H1 (cell line): ENCODE measurements at regions not wholly inside any gene's neighbourhood (a gene's known extent, or its start where the extent isn't known, plus 50 kb on each side); places are given as distances from the start of the nearest gene placed in this dataset.

Experiments
- CTCF ChIA-PET: fragments of 300-600 bp; sonication (Branson Sonifier 250); formaldehyde crosslinking; loops from one replicate; lab custom pipeline; 2021; ENCODE audit not compliant: partially characterized antibody; lab: Charles Lee
- POLR2A ChIA-PET: fragments of 300-600 bp; sonication (Branson Sonifier 250); formaldehyde crosslinking; loops from one replicate; lab custom pipeline; 2021; ENCODE audit warnings: inconsistent platforms; ENCODE audit not compliant: partially characterized antibody; lab: Charles Lee
- DNase-seq, 2 experiments: peaks; one replicate each; pipeline versions ENCODE4 v3.0.0 to v3.0.0-alpha.2; 2010 to 2022; ENCODE audit warnings: low spot score in 2 of 2, low read depth in 1 of 2, mixed read lengths in 1 of 2
- FAIRE-seq: peaks from 2 replicates; lab custom pipeline; 2011; peaks lifted over from hg19 to GRCh38; lab: Jason Lieb, UNC
- H2AFZ ChIP-seq: 2 replicates; pipeline ENCODE4 v1.8.1; 2012; ENCODE audit warnings: low read length, inconsistent platforms
- H2AK5ac ChIP-seq: 2 replicates; pipeline ENCODE4 v1.6.1; 2013; ENCODE audit warnings: low read depth, low read length
- H2BK120ac ChIP-seq: replicated peaks from 2 replicates; pipeline ENCODE3; 2013; ENCODE audit warnings: low read depth, low read length, inconsistent platforms
- H2BK12ac ChIP-seq: 2 replicates; pipeline ENCODE4 v1.6.1; 2013; ENCODE audit warnings: low read depth, low read length
- H2BK15ac ChIP-seq: 2 replicates; pipeline ENCODE4 v1.6.1; 2013; ENCODE audit warnings: low read length
- H2BK20ac ChIP-seq: 2 replicates; pipeline ENCODE4 v1.6.1; 2013; ENCODE audit warnings: low read length
- H2BK5ac ChIP-seq: 2 replicates; pipeline ENCODE4 v1.6.1; 2013; ENCODE audit warnings: low read depth, low read length
- H3K14ac ChIP-seq: 2 replicates; pipeline ENCODE4 v1.6.1; 2013; ENCODE audit warnings: inconsistent platforms; ENCODE audit not compliant: insufficient read length
- H3K18ac ChIP-seq: 2 replicates; pipeline ENCODE4 v1.6.1; 2013; ENCODE audit warnings: low read length; ENCODE audit errors: extremely low read depth
- H3K23ac ChIP-seq: 2 replicates; pipeline ENCODE4 v1.6.1; 2013; ENCODE audit warnings: inconsistent platforms; ENCODE audit not compliant: insufficient read length
- H3K23me2 ChIP-seq: 2 replicates; pipeline ENCODE4 v1.6.1; 2013; ENCODE audit warnings: low read depth, low read length
- H3K27ac ChIP-seq: 2 replicates; pipeline ENCODE4 v1.6.1; 2011; ENCODE audit warnings: low read depth, low read length, inconsistent platforms
- H3K27me3 ChIP-seq, 4 experiments: replicated peaks in 1 of 4; 1 replicate in 1 of 4; 2 replicates in 3 of 4; pipeline versions ENCODE4 v1.6.1 to v1.8.1; 2011 to 2013; ENCODE audit warnings: low read length in 3 of 4, mild to moderate bottlenecking in 3 of 4, inconsistent platforms in 2 of 4, mixed read lengths in 2 of 4, moderate library complexity in 1 of 4; ENCODE audit not compliant: control insufficient read depth in 3 of 4, insufficient read depth in 3 of 4; ENCODE audit errors: extremely low read depth in 1 of 4
- H3K36me3 ChIP-seq, 4 experiments: 2 replicates each; pipeline versions ENCODE4 v1.6.1 to v1.8.1; 2011 to 2013; ENCODE audit warnings: mild to moderate bottlenecking in 4 of 4, low read length in 3 of 4, moderate library complexity in 2 of 4, control low read depth in 1 of 4, inconsistent platforms in 1 of 4; ENCODE audit not compliant: insufficient read depth in 4 of 4, control insufficient read depth in 2 of 4
- H3K4ac ChIP-seq: replicated peaks from 2 replicates; pipeline ENCODE3; 2013; ENCODE audit warnings: low read length, low read depth, mixed read lengths, inconsistent platforms; ENCODE audit not compliant: insufficient read length
- H3K4me1 ChIP-seq, 4 experiments: replicated peaks in 1 of 4; 1 replicate in 1 of 4; 2 replicates in 3 of 4; pipeline versions ENCODE4 v1.6.1 to v1.8.1; 2011 to 2013; ENCODE audit warnings: low read length in 3 of 4, inconsistent platforms in 2 of 4, mixed read lengths in 1 of 4; ENCODE audit not compliant: insufficient read depth in 4 of 4, control insufficient read depth in 3 of 4
- H3K4me2 ChIP-seq, 2 experiments: 2 replicates each; pipeline versions ENCODE4 v1.6.1 to v1.8.1; 2011 to 2013; ENCODE audit warnings: low read depth in 2 of 2, low read length in 2 of 2, control low read depth in 1 of 2, inconsistent platforms in 1 of 2, mild to moderate bottlenecking in 1 of 2; ENCODE audit not compliant: insufficient read depth in 1 of 2
- H3K4me3 ChIP-seq, 4 experiments: fragments of 200-600, 300-600 bp in 1 of 4; sonication (generic), shearing (Covaris generic), sonication (Bioruptor Twin) in 1 of 4; 2 replicates each; pipeline versions ENCODE4 v1.5.1 to v1.8.1; 2011 to 2016; ENCODE audit warnings: low read length in 4 of 4, low read depth in 3 of 4, control low read depth in 2 of 4, inconsistent platforms in 2 of 4, mild to moderate bottlenecking in 2 of 4, mixed read lengths in 1 of 4, moderate library complexity in 1 of 4; ENCODE audit not compliant: insufficient read depth in 2 of 4; ENCODE audit errors: extremely low read depth in 1 of 4
- H3K56ac ChIP-seq: replicated peaks from 2 replicates; pipeline ENCODE3; 2013; ENCODE audit warnings: low read depth, mild to moderate bottlenecking, mixed read lengths, low read length, inconsistent platforms; ENCODE audit not compliant: insufficient read length
- H3K79me1 ChIP-seq: 2 replicates; pipeline ENCODE4 v1.6.1; 2013; ENCODE audit warnings: low read depth, low read length, control low read depth
- H3K79me2 ChIP-seq, 2 experiments: 2 replicates each; pipeline versions ENCODE4 v1.6.1 to v1.8.1; 2012 to 2013; ENCODE audit warnings: low read length in 2 of 2, mild to moderate bottlenecking in 2 of 2, inconsistent platforms in 1 of 2; ENCODE audit not compliant: insufficient read depth in 2 of 2, control insufficient read depth in 1 of 2
- H3K9ac ChIP-seq, 4 experiments: replicated peaks in 1 of 4; 1 replicate in 1 of 4; 2 replicates in 3 of 4; pipeline versions ENCODE4 v1.6.1 to v1.8.1; 2011 to 2013; ENCODE audit warnings: low read depth in 3 of 4, low read length in 3 of 4, control low read depth in 2 of 4, mild to moderate bottlenecking in 2 of 4, moderate library complexity in 2 of 4, inconsistent platforms in 1 of 4; ENCODE audit errors: extremely low read depth in 1 of 4
- H3K9me3 ChIP-seq, 2 experiments: 2 replicates each; pipeline versions ENCODE4 v1.6.1 to v1.8.1; 2012 to 2013; ENCODE audit warnings: mild to moderate bottlenecking in 2 of 2, moderate library complexity in 2 of 2, control low read depth in 1 of 2, inconsistent platforms in 1 of 2, low read depth in 1 of 2, low read length in 1 of 2, mixed read lengths in 1 of 2; ENCODE audit not compliant: insufficient read depth in 2 of 2
- H4K20me1 ChIP-seq, 2 experiments: replicated peaks in 1 of 2; 2 replicates each; pipeline versions ENCODE3 to v1.8.1; 2011 to 2013; ENCODE audit warnings: inconsistent platforms in 2 of 2, low read length in 2 of 2, mild to moderate bottlenecking in 1 of 2; ENCODE audit not compliant: insufficient read depth in 2 of 2, control insufficient read depth in 1 of 2
- H4K5ac ChIP-seq: 2 replicates; pipeline ENCODE4 v1.6.1; 2013; ENCODE audit warnings: low read length, low read depth, mixed read lengths, inconsistent platforms; ENCODE audit not compliant: insufficient read length
- H4K8ac ChIP-seq: 2 replicates; pipeline ENCODE4 v1.8.0; 2013; ENCODE audit warnings: mild to moderate bottlenecking, moderate library complexity, low read length, inconsistent platforms; ENCODE audit not compliant: insufficient read depth; ENCODE audit errors: extremely low read depth
- H4K91ac ChIP-seq: replicated peaks from 2 replicates; pipeline ENCODE3; 2013; ENCODE audit warnings: low read length, mixed read lengths, inconsistent platforms; ENCODE audit not compliant: insufficient read length
- RAD21 ChIP-seq, 2 experiments: IDR thresholded peaks in 1 of 2; conservative IDR thresholded peaks in 1 of 2; 2 replicates each; pipeline ENCODE4 v1.6.1; 2011; ENCODE audit warnings: low read depth in 2 of 2, low read length in 2 of 2, improper control_type of control experiment in 1 of 2, inconsistent platforms in 1 of 2, mild to moderate bottlenecking in 1 of 2, moderate library complexity in 1 of 2
- RBBP5 ChIP-seq: IDR thresholded peaks from 2 replicates; pipeline ENCODE4 v1.7.1; 2012; ENCODE audit warnings: low read depth, mild to moderate bottlenecking, inconsistent platforms, low read length, moderate library complexity, borderline replicate concordance
- WGBS, 2 experiments: shearing (Covaris generic) in 1 of 2; methylation state at CpG; one replicate each; pipeline versions ENCODE4 v1.1.6 to v1.1.7; 2013 to 2015; ENCODE audit warnings: low lambda C conversion rate in 2 of 2, mixed read lengths in 2 of 2, inconsistent platforms in 1 of 2, low coverage in 1 of 2, missing lambda C conversion rate in 1 of 2; ENCODE audit not compliant: insufficient replicate concordance in 2 of 2, insufficient coverage in 1 of 2, insufficient read length in 1 of 2; ENCODE audit errors: extremely low coverage in 1 of 2, missing lambda C conversion rate in 1 of 2; 5-methylcytosine and 5-hydroxymethylcytosine counted together

DNA sequence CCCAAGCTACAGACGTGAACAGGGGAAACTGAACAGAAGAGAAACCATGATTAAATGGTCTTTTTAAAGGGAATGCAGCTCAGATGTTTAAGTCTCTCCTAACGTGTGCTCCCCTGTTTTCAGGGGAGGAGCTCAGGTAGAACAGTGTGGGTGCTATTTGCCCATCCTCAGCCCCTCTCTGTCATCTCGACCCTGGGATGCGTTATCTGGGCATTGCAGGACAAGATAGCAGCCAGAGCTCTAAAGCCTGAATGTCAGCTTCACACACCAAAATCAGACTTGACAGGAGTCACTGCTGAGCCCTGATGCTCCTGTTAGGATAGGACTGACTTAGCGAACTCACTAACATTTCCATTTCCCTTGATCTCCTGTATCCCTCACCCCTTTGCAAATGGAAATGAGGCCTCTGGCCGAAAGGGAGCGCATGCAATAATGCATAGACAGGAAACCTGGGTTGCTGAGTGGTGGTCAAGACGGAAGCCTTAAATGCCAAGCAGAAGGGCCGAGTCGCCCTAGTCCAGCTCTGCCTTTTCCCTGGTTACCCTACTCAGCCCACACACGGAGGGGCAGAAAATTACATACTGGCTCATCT is 234.9 kb upstream of the TPM1 start:
- no peak overlapping the region for H2BK120ac ChIP-seq
- DNase-seq (no peak), FAIRE-seq (peak; percentile 60)
- no peak overlapping the region for H4K5ac ChIP-seq
- no peak overlapping the region for H3K27ac ChIP-seq
- H3K23ac ChIP-seq, result no peak overlapping the region
- H3K79me2 ChIP-seq, result no peaks in the 10 kb centered on the region
- peaks cover 0 to 4% (median 1%) of the 10 kb centered on the region in 4 experiments; a peak in 3 of 8 replicates for H3K36me3 ChIP-seq
- no peak overlapping the region for H2BK15ac ChIP-seq
- H3K23me2 ChIP-seq, result no peaks in the 10 kb centered on the region
- H4K20me1 ChIP-seq, result peaks cover 0 to 1% of the 10 kb centered on the region in 2 experiments
- H3K9me3 ChIP-seq, result no peaks in the 10 kb centered on the region
- TF ChIP-seq RBBP5 (no peak), RAD21 (IDR thresholded peaks at IDR 0.05 in 1 of 2, conservative IDR thresholded peaks at IDR 0.05 in 1 of 2; ENCODE audit: low read depth in 2 of 2, low read length in 2 of 2) (0 out of 4 replicates have a peak, but pooled peaks of 1 of the 2 experiments have one; percentile 4)
- peaks cover 0 to 10% (median 8%) of the 10 kb centered on the region in 4 experiments; a peak in 6 of 7 replicates for H3K4me1 ChIP-seq
- H3K56ac ChIP-seq, result no peak overlapping the region
- no peak overlapping the region for H2AK5ac ChIP-seq
- H3K79me1 ChIP-seq, result no peaks in the 10 kb centered on the region
- WGBS, 2 experiments, result 60% methylated on average over 11 of the region's 11 CpGs; no CpG with 5 or more reads in 1 of the 2 experiments
- H4K91ac ChIP-seq, result no peak overlapping the region
- H2AFZ ChIP-seq, result no peak overlapping the region
- H3K18ac ChIP-seq, result no peak overlapping the region
- ChIA-PET CTCF (interaction anchor here (0.7 to 2.5 kb wide), 5 partner anchors 10 to 212 kb away, joined by 3 to 11 read pairs (median 3); no protein-coding TSS in a partner anchor), POLR2A (interaction anchor here (1.2 to 2.7 kb wide), 2 partner anchors 14 to 237 kb away, joined by 5 to 7 read pairs; no protein-coding TSS in a partner anchor)
- no peak overlapping the region for H2BK5ac ChIP-seq
- H2BK12ac ChIP-seq, result no peak overlapping the region
- H4K8ac ChIP-seq, result no peak overlapping the region
- H2BK20ac ChIP-seq, result no peak overlapping the region
- H3K4ac ChIP-seq, result no peak overlapping the region
- H3K14ac ChIP-seq, result no peak overlapping the region
- no peak overlapping the region; a peak in 1 of 4 replicates for H3K4me2 ChIP-seq
- peaks cover 0 to 2% (median 0%) of the 10 kb centered on the region in 4 experiments; a peak in 2 of 7 replicates for H3K27me3 ChIP-seq
- no peak overlapping the region for H3K4me3 ChIP-seq
- H3K9ac ChIP-seq, result no peak overlapping the region; a peak in 1 of 7 replicates
